ENCODE measurements at regions not wholly inside any gene's neighbourhood (a gene's known extent, or its start where the extent isn't known, plus 50 kb on each side); places are given as distances from the start of the nearest gene placed in this dataset.

- no peak overlapping the region for H3K27ac Mint-ChIP-seq
- H3K27me3 ChIP-seq (ENCODE audit: insufficient read depth), result no peaks in the 10 kb centered on the region
- no peaks in the 10 kb centered on the region for H3K79me2 ChIP-seq (replicated peaks; ENCODE audit: insufficient read depth)
- no peaks in the 10 kb centered on the region for H3K9me2 ChIP-seq (ENCODE audit: insufficient read depth)
- no peaks in the 10 kb centered on the region for H3F3A ChIP-seq (replicated peaks; ENCODE audit: low read depth)
- H3K4me2 ChIP-seq, result no peak overlapping the region
- peaks cover 5% of the 10 kb centered on the region; the same call in 2 of the 3 replicates for H3K36me3 Mint-ChIP-seq (ENCODE audit: low read depth)
- H3K36me3 ChIP-seq (ENCODE audit: insufficient read depth), result 0 out of 2 replicates have a peak, but pooled peaks cover 3% of the 10 kb centered on the region
- no peak for TF ChIP-seq EZH2phosphoT487 (IDR thresholded peaks at IDR 0.05; ENCODE audit: unreplicated experiment)
- no peak for TF ChIP-seq ZNF114 (CRISPR knock-in tag; IDR thresholded peaks at IDR 0.05)
- no peak for TF ChIP-seq EZH2 (IDR thresholded peaks at IDR 0.05; ENCODE audit: low read depth, unreplicated experiment)
- TF ChIP-seq NANOG (IDR thresholded peaks at IDR 0.05; ENCODE audit: borderline replicate concordance), result no peak
- no peak for TF ChIP-seq CREB1 (CRISPR knock-in tag; IDR thresholded peaks at IDR 0.05; ENCODE audit: low read depth)
- TF ChIP-seq JUNB (IDR thresholded peaks at IDR 0.05; ENCODE audit: unreplicated experiment), result no peak
- TF ChIP-seq STAT1 (IDR thresholded peaks at IDR 0.05; ENCODE audit: unreplicated experiment), result no peak
- TF ChIP-seq, protein P1, sequence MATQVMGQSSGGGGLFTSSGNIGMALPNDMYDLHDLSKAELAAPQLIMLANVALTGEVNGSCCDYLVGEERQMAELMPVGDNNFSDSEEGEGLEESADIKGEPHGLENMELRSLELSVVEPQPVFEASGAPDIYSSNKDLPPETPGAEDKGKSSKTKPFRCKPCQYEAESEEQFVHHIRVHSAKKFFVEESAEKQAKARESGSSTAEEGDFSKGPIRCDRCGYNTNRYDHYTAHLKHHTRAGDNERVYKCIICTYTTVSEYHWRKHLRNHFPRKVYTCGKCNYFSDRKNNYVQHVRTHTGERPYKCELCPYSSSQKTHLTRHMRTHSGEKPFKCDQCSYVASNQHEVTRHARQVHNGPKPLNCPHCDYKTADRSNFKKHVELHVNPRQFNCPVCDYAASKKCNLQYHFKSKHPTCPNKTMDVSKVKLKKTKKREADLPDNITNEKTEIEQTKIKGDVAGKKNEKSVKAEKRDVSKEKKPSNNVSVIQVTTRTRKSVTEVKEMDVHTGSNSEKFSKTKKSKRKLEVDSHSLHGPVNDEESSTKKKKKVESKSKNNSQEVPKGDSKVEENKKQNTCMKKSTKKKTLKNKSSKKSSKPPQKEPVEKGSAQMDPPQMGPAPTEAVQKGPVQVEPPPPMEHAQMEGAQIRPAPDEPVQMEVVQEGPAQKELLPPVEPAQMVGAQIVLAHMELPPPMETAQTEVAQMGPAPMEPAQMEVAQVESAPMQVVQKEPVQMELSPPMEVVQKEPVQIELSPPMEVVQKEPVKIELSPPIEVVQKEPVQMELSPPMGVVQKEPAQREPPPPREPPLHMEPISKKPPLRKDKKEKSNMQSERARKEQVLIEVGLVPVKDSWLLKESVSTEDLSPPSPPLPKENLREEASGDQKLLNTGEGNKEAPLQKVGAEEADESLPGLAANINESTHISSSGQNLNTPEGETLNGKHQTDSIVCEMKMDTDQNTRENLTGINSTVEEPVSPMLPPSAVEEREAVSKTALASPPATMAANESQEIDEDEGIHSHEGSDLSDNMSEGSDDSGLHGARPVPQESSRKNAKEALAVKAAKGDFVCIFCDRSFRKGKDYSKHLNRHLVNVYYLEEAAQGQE (IDR thresholded peaks at IDR 0.05; ENCODE audit: unreplicated experiment), result no peak
- TF ChIP-seq POLR2AphosphoS5 (IDR thresholded peaks at IDR 0.05; ENCODE audit: low read depth), result no peak
- TF ChIP-seq ETS1 (IDR thresholded peaks at IDR 0.05), result no peak
- TF ChIP-seq, protein P2, sequence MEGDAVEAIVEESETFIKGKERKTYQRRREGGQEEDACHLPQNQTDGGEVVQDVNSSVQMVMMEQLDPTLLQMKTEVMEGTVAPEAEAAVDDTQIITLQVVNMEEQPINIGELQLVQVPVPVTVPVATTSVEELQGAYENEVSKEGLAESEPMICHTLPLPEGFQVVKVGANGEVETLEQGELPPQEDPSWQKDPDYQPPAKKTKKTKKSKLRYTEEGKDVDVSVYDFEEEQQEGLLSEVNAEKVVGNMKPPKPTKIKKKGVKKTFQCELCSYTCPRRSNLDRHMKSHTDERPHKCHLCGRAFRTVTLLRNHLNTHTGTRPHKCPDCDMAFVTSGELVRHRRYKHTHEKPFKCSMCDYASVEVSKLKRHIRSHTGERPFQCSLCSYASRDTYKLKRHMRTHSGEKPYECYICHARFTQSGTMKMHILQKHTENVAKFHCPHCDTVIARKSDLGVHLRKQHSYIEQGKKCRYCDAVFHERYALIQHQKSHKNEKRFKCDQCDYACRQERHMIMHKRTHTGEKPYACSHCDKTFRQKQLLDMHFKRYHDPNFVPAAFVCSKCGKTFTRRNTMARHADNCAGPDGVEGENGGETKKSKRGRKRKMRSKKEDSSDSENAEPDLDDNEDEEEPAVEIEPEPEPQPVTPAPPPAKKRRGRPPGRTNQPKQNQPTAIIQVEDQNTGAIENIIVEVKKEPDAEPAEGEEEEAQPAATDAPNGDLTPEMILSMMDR (conservative IDR thresholded peaks at IDR 0.05; ENCODE audit: low read depth in 2 of 2), result no peak
- no peak for TF ChIP-seq ZNF331 (CRISPR knock-in tag; IDR thresholded peaks at IDR 0.05; ENCODE audit: low read depth)
- TF ChIP-seq, protein P3, sequence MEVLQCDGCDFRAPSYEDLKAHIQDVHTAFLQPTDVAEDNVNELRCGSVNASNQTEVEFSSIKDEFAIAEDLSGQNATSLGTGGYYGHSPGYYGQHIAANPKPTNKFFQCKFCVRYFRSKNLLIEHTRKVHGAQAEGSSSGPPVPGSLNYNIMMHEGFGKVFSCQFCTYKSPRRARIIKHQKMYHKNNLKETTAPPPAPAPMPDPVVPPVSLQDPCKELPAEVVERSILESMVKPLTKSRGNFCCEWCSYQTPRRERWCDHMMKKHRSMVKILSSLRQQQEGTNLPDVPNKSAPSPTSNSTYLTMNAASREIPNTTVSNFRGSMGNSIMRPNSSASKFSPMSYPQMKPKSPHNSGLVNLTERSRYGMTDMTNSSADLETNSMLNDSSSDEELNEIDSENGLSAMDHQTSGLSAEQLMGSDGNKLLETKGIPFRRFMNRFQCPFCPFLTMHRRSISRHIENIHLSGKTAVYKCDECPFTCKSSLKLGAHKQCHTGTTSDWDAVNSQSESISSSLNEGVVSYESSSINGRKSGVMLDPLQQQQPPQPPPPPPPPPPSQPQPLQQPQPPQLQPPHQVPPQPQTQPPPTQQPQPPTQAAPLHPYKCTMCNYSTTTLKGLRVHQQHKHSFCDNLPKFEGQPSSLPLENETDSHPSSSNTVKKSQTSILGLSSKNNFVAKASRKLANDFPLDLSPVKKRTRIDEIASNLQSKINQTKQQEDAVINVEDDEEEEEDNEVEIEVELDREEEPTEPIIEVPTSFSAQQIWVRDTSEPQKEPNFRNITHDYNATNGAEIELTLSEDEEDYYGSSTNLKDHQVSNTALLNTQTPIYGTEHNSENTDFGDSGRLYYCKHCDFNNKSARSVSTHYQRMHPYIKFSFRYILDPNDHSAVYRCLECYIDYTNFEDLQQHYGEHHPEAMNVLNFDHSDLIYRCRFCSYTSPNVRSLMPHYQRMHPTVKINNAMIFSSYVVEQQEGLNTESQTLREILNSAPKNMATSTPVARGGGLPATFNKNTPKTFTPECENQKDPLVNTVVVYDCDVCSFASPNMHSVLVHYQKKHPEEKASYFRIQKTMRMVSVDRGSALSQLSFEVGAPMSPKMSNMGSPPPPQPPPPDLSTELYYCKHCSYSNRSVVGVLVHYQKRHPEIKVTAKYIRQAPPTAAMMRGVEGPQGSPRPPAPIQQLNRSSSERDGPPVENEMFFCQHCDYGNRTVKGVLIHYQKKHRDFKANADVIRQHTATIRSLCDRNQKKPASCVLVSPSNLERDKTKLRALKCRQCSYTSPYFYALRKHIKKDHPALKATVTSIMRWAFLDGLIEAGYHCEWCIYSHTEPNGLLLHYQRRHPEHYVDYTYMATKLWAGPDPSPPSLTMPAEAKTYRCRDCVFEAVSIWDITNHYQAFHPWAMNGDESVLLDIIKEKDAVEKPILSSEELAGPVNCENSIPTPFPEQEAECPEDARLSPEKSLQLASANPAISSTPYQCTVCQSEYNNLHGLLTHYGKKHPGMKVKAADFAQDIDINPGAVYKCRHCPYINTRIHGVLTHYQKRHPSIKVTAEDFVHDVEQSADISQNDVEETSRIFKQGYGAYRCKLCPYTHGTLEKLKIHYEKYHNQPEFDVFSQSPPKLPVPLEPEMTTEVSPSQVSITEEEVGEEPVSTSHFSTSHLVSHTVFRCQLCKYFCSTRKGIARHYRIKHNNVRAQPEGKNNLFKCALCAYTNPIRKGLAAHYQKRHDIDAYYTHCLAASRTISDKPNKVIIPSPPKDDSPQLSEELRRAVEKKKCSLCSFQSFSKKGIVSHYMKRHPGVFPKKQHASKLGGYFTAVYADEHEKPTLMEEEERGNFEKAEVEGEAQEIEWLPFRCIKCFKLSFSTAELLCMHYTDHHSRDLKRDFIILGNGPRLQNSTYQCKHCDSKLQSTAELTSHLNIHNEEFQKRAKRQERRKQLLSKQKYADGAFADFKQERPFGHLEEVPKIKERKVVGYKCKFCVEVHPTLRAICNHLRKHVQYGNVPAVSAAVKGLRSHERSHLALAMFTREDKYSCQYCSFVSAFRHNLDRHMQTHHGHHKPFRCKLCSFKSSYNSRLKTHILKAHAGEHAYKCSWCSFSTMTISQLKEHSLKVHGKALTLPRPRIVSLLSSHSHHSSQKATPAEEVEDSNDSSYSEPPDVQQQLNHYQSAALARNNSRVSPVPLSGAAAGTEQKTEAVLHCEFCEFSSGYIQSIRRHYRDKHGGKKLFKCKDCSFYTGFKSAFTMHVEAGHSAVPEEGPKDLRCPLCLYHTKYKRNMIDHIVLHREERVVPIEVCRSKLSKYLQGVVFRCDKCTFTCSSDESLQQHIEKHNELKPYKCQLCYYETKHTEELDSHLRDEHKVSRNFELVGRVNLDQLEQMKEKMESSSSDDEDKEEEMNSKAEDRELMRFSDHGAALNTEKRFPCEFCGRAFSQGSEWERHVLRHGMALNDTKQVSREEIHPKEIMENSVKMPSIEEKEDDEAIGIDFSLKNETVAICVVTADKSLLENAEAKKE (CRISPR knock-in tag; IDR thresholded peaks at IDR 0.05), result no peak
- H3K9me3 Mint-ChIP-seq, result peaks cover 6% of the 10 kb centered on the region; the same call in 2 of the 3 replicates
- H3K4me1 Mint-ChIP-seq, result peaks cover 9% of the 10 kb centered on the region
- no peaks in the 10 kb centered on the region for H3K27me3 Mint-ChIP-seq (ENCODE audit: insufficient read depth, low read depth, poor library complexity)
- no peak overlapping the region for H3K27ac ChIP-seq (ENCODE audit: low read depth)
- DNase-seq (ENCODE audit: low spot score) (no peak), ATAC-seq (no peak)
- no peak overlapping the region for H3K4me3 ChIP-seq
- no peak overlapping the region for H2AFZ ChIP-seq
- H3K4me3 Mint-ChIP-seq, result no peak overlapping the region
- H4K20me1 ChIP-seq (replicated peaks; ENCODE audit: insufficient read depth), result no peaks in the 10 kb centered on the region
- H3K4me1 ChIP-seq (ENCODE audit: insufficient read depth), result 0 out of 2 replicates have a peak, but pooled peaks cover 8% of the 10 kb centered on the region
Observed at GRCh38 chr16:6105115-6105514, 1007.5 kb upstream of the EEF2KMT start.
